Endothelial cell of umbilical vein (primary cell): ENCODE measurements at regions not wholly inside any gene's neighbourhood (a gene's known extent, or its start where the extent isn't known, plus 50 kb on each side); places are given as distances from the start of the nearest gene placed in this dataset.

Experiments used
- POLR2A ChIP-seq: IDR thresholded peaks from 2 replicates; pipeline ENCODE4 v1.6.1; 2012; ENCODE audit warnings: low read depth, mild to moderate bottlenecking, control low read depth, low read length
- POLR2AphosphoS5 ChIP-seq: IDR thresholded peaks from 2 replicates; pipeline ENCODE4 v1.6.1; 2012; ENCODE audit warnings: low read depth, mild to moderate bottlenecking, control low read depth, low read length, moderate library complexity; ENCODE audit not compliant: insufficient read depth
- TF ChIP-seq, protein P1 (sequence below), 2 donors: IDR thresholded peaks; 1 replicate in 1 of 2; 2 replicates in 1 of 2; pipeline ENCODE4 v1.5.1; 2011; ENCODE audit warnings: low read length in 2 of 2, mild to moderate bottlenecking in 2 of 2, moderate library complexity in 2 of 2, control low read depth in 1 of 2, inconsistent platforms in 1 of 2, low read depth in 1 of 2; ENCODE audit not compliant: insufficient read depth in 1 of 2; ENCODE audit errors: extremely low read depth in 1 of 2
- TF ChIP-seq, protein P2 (sequence below): IDR thresholded peaks from 2 replicates; pipeline ENCODE4 v1.6.1; 2011; ENCODE audit not compliant: insufficient read depth, insufficient read length

- no peak for TF ChIP-seq POLR2AphosphoS5
- TF ChIP-seq, protein P1, sequence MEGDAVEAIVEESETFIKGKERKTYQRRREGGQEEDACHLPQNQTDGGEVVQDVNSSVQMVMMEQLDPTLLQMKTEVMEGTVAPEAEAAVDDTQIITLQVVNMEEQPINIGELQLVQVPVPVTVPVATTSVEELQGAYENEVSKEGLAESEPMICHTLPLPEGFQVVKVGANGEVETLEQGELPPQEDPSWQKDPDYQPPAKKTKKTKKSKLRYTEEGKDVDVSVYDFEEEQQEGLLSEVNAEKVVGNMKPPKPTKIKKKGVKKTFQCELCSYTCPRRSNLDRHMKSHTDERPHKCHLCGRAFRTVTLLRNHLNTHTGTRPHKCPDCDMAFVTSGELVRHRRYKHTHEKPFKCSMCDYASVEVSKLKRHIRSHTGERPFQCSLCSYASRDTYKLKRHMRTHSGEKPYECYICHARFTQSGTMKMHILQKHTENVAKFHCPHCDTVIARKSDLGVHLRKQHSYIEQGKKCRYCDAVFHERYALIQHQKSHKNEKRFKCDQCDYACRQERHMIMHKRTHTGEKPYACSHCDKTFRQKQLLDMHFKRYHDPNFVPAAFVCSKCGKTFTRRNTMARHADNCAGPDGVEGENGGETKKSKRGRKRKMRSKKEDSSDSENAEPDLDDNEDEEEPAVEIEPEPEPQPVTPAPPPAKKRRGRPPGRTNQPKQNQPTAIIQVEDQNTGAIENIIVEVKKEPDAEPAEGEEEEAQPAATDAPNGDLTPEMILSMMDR (IDR thresholded peaks at IDR 0.05; ENCODE audit: extremely low read depth in 1 of 2, insufficient read depth in 1 of 2, low read depth in 1 of 2, low read length in 2 of 2), result no peak
- TF ChIP-seq, protein P2, sequence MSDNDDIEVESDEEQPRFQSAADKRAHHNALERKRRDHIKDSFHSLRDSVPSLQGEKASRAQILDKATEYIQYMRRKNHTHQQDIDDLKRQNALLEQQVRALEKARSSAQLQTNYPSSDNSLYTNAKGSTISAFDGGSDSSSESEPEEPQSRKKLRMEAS, result no peak
- TF ChIP-seq POLR2A, result no peak
These were observed 191.5 kb downstream of the MCHR2 start for GRCh38 chr6:99802396-99803031.
